ENCODE measurements at regions not wholly inside any gene's neighbourhood (a gene's known extent, or its start where the extent isn't known, plus 50 kb on each side); places are given as distances from the start of the nearest gene placed in this dataset.

GRCh38 chr6:4295783-4296155, 160.4 kb upstream of the ECI2 start:
- no peak for DNase-seq (ENCODE audit: low read depth in 2 of 2)

DNA sequence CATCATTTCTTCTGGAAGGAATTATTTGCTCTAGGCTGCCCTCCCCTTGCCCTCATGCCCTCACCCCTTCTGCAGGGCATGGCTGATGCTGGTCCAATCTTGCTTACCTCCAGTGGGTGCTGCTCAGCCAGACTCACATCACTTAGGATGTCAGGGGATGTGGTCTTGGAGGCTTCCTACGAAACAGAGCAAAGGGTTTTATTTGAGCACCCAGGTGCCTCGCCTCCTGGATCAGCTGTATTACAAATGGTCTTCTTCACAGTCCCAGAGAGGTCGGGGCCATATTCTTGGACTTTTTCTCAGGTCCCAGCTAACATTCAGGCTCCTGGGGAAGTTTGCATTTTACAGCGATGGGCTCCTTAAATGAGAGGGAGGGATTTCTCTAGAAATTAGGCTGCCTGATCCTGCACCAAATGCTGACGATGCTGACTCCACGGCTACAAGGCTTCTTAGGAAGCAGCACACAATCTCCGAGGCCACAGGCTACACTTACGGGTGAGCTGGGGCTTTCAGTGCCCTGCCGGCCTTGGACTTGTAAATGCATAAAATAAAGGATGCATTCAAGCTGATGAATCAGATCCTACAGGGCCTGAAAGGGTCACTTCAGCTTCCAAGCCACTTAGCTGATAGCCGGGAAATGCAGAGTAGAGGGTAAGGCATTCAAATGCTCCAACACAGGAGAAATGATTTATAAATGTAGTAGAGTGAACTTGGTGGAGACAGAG, 159.8 kb upstream of the ECI2 start:
- no peak for DNase-seq (ENCODE audit: low read depth in 2 of 2)

DNA sequence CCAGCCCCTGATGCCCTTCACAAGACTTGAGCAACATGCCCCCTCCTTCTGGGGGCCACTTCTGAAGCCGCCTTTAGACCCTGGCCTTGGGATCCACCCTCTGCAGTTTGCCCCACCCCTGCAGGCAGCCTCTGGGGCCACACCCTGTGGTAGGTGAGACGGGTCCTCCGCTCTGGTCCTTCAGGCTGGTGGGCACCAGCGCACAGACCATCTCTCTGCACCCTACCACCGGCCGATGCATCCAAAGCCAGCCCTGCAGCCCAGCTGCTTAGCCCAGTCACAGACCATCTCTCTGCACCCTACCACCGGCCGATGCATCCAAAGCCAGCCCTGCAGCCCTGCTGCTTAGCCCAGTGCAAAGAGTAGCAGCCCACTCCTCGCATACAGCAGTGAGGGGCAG, 159.3 kb upstream of the ECI2 start:
- DNase-seq (ENCODE audit: low read depth in 2 of 2), result no peak

DNA sequence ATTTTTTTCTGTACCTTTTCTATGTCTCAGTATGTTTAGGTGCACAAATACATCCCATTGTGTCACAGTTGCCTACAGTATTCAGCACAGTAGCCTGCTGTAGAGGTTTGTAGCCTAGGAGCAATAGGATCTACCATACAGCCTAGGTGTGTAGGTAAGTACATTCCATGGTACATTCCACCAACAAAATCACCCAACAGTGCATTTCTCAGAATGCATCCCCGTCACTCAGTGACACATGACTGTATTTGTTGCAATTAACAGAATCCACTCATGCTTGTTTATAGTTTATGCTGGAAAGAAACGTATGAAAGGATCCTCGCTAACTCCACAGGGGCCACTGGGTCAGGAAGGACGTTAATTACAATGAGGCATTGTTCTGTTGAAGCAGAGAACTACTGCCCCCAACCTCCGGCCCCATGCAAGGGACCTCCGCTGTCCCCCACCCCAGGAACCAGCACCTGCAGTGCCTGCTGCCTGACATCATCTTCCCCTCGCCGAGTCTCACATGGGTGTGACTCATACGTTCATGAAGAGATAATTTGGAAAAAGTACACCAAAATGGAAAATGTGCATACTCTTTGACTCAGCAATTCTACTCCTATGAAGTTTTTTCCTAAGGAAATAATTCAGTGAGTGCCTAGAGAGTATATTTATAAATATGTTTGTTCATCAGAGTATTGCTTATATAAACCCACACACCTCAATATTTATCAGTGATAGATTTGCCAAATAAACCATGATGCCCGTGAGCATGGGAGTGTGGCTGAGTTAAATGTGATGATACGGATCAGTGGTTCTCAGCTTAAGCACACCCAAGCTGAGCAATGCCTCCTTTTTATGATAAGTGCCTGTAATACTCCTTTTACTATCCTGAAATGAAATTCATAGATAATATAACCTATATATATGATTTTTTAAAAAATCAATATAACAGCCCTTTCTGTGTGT, 156.4 kb upstream of the ECI2 start:
- no peak for DNase-seq (ENCODE audit: low read depth in 2 of 2)

DNA sequence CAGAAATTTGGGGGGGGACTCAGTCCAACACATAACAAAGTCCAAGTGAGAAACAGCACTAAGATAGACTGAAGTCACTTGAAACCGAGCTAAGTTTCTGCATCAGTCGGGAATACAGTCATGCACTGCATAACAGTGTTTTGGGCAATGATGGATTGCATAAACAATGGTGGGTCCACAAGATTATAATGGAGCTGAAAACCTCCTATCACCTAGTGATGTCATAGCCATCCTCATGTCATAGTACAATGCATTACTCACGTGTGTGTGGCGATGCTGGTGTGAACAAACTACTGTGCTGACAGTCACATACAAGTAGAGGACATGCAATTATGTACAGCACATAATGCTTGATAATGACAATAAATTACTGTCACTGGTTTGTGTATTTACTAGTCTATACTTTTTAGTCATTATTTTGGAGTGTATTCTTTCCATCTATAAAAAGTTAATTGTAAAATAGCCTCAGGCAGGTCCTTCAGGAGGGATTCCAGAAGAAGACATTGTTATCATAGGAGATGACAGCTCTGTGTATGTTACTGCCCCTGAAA, 154.5 kb upstream of the ECI2 start:
- no peak for DNase-seq (ENCODE audit: low read depth in 2 of 2)

DNA sequence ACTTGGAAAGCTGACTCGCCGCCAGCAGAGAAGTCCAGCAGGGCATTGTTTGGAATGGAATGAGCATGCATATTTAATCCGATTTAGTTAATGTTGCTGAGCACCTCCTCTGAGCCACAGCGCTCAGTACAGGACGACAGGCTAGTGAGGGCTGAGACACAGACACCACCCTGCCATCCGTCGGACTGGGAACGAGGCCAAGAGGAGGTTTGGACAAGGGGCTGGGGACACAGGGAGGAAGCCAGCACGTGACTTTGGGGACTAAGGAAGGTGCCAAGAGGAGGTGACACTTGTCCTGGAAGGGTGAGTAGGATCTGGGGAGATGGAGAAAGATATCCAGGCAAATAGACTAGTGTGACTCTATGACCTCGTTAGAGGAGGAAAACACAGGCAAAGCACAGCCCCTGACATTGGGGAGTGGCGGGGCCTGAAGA, 152.5 kb upstream of the ECI2 start:
- no peak for DNase-seq (ENCODE audit: low read depth in 2 of 2)

- DNase-seq (ENCODE audit: low read depth in 2 of 2), result no peak
Observed at GRCh38 chr6:4287372-4287771, 152.0 kb upstream of the ECI2 start.

DNA sequence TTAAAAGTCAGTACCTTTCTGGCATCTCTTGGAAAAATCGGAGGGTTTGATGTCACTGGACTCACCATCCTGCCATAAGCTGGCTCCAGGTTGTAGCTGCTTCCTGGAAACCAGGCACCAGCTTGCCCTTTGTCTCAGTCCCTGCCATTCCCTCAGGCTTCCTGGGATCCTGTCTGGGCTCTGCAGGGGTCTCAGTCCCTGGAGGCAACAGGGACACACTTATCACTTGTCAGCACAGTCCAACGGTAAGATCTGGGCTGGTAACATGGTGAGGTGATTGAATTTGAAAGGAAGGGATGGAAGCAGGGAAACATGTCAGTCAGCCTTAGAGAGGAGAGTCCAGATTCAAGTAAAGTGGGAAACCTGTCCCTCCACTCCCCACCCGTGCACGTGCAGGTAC, 147.6 kb upstream of the ECI2 start:
- no peak for DNase-seq (ENCODE audit: low read depth in 2 of 2)

DNA sequence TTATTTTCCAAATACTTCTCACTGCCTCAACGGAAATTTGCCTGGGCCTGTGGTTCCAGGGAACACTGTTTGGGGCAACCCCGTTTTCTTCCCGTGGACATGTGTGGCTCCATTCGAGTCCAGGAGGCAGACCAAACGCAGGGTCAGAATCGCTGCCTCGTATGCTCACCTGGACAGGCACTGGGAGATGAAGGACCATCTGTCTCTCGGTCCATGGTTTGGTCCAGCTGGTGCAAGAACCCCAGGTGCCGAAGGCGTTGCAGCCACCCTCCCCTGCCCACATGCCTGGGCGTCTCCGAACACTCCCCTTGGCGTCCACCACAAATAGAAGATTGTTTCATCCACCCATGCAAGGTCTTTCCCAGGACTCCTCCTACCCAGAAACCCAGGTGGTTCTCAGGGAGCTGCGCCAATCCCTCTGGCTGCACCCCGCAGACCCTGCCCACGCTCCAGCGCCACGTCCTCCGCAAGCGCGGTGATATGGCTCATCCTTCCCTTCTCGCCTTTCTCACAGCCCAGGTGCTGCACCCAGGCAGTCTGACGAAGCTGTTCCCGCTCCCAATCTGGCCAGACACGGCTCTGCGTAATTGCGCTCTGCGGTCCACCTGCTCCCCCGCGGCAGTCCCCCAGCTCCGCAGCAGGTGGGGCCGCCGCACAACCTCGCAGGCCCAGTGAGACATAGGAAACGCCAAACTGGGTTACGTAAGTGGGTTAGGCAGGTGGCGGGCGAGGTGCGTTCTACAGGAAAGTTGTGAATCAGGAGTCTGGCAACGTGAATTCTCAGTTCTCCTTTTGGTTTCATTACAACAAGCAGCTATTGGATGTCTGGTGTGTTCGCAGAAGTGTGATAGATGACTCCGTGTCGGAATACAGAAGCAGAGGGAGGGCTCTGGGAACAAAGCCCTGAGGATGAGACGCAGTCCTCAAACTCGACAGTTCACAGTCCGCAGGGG, 146.2 kb upstream of the ECI2 start:
- no peak for DNase-seq (ENCODE audit: low read depth in 2 of 2)

DNA sequence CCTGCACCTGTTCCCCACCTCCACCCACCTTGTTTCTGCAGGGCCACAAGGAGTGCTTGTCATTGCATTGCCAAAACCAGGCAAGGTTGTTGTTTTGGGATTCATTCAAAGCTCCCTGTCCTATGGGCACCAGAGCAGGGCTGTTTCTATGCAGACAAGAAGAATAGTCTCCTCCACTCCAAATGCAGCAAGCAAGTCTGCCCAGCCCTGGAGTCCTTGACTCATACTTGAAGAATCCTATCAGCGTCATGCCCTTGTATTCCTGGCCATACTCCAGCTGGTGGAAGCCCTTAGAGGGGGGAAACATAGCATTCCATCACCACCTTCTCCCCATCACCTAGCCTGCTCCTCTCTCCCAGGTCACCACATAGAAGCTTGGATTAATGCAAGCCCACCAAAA, 145.3 kb upstream of the ECI2 start:
- DNase-seq (ENCODE audit: low read depth in 2 of 2), result no peak

- DNase-seq (ENCODE audit: low read depth in 2 of 2), result no peak
Observed at GRCh38 chr6:4280031-4280430, 144.7 kb upstream of the ECI2 start.

DNA sequence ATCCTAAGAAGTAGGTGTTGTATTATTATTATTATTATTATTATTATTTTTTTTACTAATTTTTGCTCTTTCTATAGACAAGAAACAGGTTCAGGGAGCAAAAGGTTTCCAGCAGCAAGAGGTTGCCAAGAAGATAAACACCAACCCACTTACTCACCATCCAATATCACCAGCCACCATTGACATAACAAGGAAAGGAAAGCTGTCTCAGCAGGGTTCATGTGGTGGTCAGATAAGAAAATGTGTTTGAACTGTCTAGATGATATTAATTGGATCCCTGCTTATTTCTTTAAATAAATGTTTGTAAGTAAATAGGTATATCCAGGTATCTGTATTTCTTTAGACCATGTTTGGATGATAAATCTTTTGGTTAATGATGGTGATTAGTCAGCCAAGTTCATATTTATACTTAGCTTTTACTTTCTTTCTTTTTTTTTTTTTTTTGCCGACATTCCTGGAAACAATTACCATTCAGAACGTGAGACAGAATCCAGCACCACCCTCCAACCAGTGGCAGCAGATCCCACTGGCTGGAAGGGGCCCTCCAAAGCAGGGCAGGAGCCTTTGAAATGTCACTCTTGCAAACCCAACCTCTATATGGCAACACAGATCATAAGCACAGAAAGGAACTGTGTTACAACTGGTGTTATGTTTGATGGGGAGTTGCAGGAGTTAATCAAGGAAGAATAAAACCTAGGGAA, 139.2 kb upstream of the ECI2 start:
- no peak for DNase-seq (ENCODE audit: low read depth in 2 of 2)

DNA sequence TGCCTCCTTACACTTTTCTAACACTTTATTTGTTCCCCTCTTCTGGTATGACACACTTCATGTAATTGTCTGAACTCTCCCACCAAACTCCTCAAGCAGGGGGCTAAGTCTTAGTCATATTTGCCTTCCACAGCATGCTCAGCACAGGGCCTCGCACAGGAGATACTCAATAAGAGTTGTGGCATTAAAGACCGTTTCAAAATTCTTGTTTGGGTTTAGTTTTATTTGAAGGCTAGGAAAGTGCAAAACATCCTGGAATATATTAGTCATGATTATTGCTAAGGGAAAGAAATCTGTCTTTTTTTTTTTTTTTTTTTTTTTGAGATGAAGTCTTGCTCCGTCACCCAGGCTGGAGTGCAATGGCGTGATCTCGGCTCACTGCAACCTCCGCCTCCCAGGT, 137.6 kb upstream of the ECI2 start:
- no peak for DNase-seq (ENCODE audit: low read depth in 2 of 2)

DNA sequence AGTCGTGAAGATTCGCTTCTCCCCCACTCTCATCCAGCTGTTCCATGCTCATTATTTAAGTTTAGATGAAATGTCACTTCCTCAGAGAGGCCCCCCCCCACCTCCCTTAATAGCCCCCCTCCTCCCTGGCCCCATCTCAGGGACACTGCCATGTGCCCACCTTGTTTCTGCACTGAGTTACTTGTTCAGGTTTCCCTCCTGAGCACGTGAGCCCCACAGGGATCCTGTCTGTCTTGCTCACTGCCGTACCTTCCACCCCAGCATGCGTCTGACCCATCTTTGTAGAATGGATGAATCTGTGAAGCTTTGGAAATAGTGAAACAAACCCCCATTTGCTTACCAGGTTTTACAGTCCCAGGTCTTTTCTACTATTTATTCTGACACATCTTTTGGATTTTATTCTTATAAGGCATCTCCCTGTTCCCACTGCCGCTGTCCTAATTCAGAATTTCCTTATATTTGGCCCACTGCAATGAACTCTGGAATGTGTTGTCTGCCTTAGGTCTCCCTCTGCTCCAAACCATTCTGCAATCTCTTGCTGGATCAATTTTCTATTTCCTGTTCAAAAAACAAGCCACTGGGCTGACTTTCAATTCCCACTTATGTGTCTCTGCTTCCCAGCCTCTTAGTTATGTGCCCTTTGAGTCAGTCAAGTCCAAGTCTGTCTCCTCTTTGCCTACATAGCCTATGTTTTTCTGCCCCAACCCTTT, 136.5 kb upstream of the ECI2 start:
- DNase-seq (ENCODE audit: low read depth in 2 of 2), result no peak

DNA sequence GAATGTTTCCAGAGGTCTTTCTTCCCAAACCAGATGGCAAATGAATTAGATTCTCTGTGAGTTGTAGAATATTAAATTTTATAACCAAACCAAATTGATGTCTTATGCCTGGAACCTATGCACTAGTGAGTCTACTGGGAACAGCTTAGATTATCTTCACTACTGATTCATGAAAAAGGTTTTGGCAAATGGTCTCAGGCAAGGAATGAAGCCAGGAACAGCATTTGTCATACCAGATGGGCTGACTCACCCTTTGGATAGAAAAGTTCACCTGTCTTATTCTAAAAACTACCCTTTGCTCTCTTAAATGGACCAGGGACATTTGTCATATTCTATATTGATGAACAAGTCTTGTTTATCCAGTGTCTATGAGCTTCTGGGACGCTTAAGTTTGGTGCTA, 135.4 kb upstream of the ECI2 start:
- DNase-seq (ENCODE audit: low read depth in 2 of 2), result no peak

GRCh38 chr6:4270001-4270400, 134.6 kb upstream of the ECI2 start:
- no peak for DNase-seq (ENCODE audit: low read depth in 2 of 2)

DNA sequence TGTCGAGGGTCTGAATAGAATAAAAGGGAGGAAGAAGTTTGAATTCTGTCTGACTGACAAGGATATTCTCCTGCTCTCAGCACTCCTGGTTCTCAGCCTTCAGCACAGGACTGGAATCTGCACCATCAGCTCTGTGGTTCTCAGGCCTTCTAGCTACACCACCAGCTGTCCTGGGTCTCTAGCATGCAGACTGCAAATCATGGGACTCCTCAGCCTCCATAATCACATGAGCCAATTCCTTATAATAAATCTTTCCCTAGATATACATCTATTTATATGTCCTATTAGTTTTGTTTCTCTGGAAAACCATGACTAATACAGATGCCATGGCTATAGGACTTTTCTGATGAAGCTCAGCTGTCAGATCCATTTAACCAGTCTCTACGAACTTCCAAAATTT, 132.8 kb upstream of the ECI2 start:
- no peak for DNase-seq (ENCODE audit: low read depth in 2 of 2)

DNA sequence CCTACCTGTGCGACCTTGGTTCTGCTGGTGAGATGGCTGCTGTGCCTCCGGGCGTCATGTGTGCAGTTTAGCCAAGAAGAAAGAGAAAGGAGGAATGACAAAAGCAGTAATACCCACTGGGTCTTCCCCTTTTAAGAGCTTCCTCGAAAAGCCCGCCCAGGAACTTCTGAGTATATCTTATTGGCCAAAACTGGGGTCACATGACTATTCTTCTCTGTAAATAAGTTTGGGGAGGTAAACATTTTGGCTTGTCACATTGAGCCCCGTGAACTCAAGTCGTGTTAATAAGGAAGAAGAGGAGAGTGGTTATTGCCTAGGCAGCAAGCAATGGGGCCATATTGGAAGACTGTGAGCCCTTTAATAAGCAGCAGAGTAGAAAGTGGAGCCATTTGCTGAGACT, 130.4 kb upstream of the ECI2 start:
- no peak for DNase-seq (ENCODE audit: low read depth in 2 of 2)

DNA sequence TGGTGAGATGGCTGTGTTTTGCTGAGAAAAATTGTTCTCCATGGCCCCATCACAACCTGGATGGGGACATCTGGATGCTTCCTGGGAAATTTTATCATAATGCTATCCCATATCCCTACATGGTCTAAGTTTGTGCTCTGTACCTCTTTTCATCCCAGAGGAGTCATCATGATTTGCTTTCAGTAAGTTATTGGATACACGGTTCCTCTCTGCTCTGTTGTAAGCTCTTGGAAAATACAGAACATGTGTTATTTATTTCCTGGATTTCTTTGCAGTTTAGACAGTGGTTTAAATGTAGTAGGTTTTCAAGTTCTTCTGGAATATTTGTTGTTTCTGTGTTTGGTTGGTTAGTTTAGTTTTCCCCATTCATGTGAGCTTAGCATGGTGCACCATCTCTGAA, 129.2 kb upstream of the ECI2 start:
- DNase-seq (ENCODE audit: low read depth in 2 of 2), result no peak

DNA sequence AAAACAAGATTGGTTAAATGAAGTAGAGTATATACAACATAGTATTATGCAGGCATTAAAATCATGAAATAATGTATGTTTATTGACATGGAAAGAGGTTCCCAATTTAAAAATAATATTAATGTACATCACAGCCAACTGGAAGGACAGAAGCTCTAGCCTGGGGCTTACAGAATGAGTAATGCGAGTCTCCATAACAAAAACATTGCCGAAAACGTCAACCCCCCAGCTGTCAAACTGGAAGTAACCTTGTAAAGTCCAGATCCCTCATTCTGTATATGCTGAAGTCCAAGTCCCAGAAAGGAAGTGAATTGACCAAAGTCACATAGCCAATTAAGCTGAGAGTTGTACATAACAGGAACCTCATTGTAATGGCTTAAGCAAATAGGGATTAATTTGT, 128.7 kb upstream of the ECI2 start:
- DNase-seq (ENCODE audit: low read depth in 2 of 2), result no peak

DNA sequence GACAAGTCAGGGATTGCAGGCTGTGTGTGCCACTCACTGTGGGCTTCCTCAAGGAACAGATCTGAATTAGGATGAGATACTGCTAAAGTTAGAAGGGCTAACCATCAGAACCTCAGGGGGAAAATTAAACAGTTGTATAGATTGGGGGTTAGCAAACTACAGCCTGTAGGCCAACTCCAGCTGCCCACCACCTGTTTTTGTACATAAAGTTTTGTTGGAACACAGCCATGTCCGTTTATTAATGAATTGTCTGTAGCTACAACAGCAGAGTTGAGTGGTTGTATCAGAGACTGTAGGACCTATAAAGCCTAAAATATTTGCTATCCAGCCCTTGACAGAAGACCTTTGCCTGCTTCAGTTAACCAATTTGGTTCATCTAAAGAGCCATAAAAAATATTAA, 127.2 kb upstream of the ECI2 start:
- no peak for DNase-seq (ENCODE audit: low read depth in 2 of 2)
